GM19240 (cell line): ENCODE measurements at regions not wholly inside any gene's neighbourhood (a gene's known extent, or its start where the extent isn't known, plus 50 kb on each side); places are given as distances from the start of the nearest gene placed in this dataset.

Source experiments
- DNase-seq: peaks from one replicate; pipeline ENCODE4 v3.0.0; 2011; ENCODE audit warnings: low spot score; ENCODE audit not compliant: insufficient read length

DNA sequence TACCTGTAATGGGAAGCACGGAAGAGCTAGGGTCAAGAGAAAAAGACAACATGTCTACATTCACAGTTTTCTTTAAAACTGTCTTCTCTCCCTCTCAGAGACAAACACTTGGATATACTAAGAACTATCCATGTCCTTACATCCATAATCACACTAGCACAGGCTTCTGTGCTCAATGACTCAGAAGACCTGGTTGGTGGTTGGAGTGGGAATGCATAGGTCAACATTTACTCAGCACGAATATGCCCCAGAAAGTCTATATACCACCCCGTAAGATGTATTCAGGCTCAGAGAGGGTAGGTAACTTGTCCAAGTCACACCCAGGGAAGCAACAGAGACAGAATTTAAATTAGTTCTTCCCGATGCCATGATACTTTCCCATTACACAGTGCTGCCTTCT lies 891.1 kb downstream of the TUSC7 start:
- DNase-seq: no peak

DNA sequence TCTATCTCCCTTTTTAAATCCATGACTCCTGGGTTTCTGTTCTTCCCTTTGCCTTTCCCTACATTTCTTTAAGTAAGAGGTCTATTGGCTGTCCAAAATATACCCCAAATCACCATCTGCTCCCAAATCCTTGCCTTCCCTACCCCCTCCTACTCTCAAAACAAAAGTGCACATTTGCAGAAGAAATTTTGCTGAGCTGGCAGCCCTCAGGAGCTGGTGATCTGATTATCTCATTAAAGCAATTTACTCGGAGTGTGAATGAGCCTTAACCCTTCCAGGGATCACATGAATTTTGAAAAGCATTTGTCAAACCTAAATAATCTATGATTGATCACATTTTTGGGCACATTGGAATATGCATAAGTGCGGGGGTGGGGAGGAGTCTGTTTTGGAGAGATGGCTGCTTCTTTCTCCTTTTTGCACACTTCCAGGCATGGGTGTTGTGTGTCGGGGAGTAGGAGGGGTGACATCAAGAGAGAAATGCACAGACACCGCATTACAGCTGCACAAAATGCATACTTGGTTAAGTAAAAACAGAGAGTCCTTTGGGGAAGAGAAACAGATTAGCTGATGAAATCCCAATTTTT lies 892.6 kb downstream of the TUSC7 start:
- DNase-seq: no peak

DNA sequence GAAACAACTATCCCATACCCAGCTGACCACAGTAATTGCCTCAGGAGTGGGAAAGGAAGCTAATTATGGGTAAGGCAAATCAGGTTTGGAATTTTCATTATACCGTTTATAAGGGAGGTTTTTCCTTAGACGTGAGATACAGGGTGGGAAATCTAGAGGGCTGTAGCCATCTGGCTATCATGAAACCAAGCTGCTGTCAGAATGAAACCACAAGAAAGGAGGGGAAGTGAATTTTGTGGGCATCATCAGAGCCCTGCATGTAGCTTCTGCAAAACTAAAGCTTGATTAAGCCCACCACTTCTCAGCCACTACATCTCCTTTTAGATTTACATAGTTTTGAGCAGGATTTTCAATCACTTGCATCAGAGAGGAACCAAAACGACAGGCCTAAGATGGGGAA lies 893.5 kb downstream of the TUSC7 start:
- no peak for DNase-seq

DNA sequence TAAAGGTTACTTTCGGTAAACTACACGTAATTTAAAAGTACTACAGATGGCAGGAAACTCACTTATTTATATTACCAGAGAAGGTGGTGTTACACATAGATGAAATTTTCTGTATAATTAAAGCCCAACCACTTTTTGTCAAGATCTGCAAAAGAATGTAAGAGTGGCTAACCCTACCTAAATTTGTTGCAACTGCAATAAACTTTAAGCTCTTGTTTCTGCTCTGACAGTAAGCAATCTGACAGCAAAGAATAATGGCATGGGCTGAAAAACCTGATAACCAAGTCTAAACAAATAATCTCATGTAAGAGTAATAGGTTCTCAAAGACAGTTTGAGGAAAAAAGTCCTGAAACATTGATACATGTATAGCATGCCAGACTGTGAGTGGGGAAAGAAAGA lies 897.3 kb downstream of the TUSC7 start:
- DNase-seq: no peak

DNA sequence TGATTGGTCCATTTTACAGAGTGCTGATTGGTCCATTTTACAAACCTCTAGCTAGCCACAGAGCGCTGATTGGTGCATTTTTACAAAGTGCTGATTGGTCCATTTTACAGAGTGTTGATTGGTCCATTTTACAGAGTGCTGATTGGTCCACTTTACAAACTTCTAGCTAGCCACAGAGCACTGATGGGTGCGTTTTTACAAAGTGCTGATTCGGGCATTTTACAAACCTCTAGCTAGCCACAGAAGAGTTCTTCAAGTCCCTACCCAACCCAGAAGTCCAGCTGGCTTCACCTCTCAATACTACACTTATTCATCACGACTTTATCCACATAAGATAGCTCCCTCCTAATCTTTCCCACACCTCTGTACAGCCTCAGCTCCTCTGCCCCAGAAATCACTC lies 899.8 kb downstream of the TUSC7 start:
- DNase-seq: no peak

DNA sequence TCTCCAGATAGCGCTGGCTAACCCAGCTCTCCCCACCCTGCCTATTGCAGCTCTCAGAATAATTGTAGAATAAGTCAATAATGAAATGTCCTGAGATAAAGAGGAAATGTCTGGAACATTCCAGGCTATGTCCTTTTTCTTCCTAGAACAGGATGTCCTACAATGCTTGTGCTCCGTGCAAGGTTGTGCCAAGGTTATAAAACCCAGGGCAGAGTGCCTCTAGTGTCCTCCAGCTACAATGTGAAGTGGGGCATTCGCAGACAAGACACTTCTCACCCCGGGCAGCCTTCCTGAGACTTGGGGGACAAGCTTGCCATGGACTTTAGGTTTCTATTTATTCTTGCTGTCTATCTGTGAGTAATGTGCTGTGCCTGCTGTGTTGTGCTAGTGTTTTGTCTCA lies 900.6 kb downstream of the TUSC7 start:
- DNase-seq: no peak

DNA sequence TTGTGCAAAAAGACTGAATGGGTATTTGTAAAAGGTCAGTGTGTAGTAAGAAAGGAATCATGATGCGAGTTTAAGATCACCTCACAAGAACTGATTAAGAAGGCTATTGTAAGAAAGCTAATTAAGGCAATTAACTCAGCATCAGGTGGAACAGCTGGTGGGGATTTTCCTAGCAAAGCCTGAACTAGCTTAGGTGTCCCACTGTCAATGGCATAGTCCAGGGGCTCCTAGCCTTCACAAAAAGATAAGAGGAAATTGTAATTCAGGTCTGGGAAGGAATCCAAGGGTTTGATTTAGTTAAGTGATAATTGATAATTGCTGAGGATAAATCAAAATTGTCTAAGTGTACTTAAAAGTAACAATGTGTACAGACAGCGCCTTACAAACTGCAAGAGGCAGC lies 901.6 kb downstream of the TUSC7 start:
- no peak for DNase-seq

DNA sequence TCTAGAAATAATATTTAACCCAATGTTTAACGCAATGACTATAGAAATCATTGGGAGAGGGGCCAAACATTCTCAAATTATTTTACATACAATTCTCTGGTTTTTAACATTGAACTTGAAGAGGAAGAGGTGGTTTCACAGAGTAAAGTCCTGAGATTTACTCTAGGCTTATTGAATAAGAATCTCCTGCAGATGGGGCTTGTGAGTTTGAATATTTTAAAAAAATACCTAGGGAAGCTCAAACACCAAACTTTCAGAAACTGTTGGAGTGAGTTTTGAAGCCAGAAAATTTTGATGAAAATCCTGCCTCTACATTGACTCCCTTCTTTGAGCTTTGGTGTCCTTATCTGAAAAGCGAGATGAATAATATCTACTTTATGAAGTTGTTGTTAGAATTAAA lies 906.6 kb downstream of the TUSC7 start:
- DNase-seq: no peak

DNA sequence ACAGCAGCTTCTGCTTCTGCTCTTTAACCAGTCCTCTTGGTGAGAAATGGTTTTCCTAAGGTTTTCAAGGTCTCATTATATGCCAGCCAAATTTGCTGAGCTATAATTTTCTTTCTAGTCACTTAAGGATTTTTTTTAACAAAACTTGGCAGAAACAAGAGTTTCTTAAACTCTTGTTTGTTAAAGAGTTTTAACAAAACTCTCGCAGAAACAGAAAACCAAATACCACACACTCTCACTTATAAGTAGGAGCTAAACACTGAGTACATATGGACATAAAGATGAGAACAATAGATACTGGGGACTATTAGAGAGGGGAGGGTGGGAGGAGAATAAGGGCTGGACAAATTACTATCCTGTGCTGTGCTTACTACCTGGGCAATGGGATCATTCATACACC lies 908.3 kb downstream of the TUSC7 start:
- no peak for DNase-seq

DNA sequence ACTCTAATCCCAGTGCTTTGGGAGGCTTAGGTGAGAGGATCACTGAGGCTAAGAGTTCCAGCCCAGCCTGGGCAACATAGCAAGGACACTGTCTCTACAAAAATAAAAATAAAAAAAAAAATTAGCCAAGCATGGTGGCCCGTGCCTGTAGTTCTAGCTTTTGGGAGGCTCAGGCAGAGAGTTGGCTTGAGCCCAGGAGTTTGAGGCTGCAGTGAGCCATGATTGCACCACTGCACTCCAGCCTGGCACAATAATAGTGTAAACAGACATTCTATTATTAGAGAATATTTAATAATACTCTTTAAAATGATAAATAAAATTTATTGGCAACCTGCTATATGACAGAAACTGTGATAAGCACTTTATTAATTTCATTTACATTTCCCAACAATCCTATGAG lies 908.9 kb downstream of the TUSC7 start:
- DNase-seq: no peak

DNA sequence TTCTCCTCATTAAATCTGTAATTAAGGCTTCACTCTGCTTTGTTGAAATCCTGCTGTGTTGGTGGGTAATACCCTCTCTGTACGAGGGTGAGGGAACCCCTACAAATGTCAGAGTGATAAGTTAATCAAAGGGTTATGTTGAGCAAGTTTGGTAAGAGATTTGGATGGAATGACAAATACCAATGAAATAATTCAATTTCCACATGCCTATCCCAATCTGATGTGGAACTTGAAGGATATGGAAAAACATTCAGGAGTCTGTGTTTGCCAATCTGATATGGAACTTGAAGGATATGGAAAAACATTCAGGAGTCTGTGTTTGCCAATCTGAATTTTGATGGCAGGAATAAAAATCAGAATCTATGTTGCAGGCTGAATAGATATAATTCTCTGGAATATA lies 910.2 kb downstream of the TUSC7 start:
- DNase-seq: no peak

DNA sequence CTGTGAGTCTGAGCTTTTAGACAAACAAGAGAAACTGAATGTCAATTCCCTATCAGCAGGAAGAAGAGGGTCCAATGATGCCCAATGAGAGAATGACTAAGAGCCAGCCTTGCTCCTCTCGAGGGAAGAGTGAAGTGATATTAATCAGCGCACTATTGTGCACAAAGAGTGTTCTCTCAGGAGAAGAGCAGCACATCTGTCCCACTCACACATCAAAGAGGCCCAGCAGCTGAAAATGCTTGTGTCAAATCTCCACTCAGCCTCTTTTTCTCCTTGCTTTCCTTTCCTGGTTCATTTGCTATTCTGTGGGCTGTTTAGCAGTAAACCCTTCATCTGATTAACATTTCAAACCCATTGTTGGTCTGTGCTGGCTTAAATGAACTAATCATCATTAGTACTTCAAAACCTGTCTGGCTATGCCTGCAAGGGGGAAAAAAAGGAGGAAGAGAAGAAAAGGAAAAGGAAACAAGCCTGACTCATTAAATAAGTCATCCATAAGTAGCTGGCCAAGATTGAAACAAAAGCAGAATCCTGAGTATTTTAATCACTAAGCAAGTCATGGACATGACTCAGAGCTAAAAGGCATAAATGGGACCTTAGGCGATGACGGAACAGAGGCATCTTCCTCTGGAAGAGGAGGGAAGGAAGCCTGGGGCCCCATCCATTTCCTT lies 912.7 kb downstream of the TUSC7 start:
- no peak for DNase-seq

DNA sequence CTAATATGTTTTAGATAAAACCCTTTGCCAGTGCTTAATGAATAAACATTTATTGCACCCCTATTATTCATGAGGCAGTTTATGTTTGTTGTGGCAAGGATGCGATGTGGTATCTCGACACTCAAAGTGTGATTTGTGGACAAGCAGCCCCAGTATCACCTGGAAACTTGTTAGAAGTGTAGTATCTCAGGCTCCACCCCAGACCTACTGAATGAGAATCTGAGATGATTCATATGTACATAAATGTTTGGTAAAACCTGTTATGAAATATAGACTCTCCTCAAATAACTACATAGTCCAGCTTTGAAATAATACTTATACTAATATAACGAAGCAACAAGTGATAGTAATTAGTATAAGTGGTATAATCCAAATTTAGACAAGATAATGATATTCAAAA lies 914.8 kb downstream of the TUSC7 start:
- DNase-seq: no peak

DNA sequence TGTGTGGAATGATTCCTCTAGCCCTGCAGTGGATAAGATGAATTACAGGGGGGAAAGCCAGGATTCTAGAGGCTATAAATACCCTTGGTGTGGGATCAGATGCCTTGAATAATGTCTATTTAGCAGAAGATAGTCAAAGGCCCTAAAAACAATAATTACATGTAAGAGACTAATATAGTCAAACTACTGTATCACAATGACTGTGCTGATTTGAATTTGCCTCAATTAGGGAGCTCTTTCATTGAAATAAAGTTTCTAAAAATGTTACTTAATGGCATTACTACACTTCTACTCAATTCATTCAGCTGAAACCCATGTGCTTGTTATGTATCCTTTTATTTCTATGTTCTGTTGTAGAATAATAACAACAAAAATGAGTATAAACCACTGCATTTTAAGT lies 915.6 kb downstream of the TUSC7 start:
- DNase-seq: no peak

DNA sequence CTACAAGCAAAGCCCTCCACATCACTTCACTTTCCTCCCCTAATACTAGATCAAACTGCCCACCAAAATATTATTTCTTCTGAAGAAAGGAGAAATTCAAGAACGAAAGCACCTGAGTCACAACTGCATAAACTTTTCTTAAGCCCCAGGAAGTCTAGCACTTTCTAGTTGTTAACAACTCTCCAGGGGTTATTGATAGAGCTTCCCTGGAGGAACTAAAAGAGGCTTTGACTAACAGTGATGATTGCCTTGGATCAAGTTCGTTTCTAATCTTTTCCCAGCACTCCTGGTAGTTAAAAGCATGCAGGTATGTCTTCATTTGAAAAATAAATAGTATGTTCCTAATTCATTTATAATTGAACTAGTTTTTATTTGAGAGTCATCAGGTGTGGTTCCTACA lies 917.0 kb downstream of the TUSC7 start:
- DNase-seq: no peak

DNA sequence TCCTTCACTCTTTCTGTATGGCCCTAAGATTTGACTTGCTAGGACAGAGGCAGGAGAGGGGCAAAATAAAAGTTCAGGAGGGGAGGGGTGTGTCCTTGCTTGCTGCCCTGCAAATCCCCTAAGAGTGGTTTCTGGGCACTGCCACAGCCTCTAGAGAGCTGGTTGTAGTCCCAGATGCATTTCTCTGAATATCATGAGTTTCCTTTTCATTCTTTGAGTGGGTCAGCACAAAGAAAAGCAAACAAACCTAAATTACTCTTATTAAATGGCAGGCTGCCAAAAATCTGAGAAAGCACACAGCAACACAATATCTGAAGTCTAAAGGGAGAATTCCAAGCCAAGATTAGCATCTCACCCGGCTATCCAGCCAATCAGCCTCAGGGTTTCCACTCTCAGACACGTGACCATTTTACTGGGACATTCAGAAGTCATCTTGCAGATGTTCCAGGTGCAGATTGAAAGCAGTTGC lies 919.3 kb downstream of the TUSC7 start:
- no peak for DNase-seq

DNA sequence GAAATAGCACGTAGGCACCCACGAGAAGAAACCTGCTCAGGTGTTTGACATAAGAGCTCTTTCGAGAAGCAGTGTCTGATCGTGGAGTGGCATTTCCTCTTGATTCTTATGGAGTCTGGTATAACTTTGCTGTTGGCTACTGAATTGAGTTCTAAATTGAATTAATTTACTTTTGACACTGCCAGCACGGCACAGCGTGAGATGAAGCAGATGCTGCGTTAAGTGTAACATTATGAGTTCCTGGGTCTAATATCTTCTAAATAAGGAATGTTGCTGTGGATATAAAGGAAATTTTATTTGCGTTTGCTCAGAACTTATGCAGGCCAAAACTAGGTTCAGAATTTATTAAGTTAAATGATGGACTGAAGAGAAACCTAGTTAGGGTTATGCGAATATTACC lies 919.9 kb downstream of the TUSC7 start:
- DNase-seq: no peak

DNA sequence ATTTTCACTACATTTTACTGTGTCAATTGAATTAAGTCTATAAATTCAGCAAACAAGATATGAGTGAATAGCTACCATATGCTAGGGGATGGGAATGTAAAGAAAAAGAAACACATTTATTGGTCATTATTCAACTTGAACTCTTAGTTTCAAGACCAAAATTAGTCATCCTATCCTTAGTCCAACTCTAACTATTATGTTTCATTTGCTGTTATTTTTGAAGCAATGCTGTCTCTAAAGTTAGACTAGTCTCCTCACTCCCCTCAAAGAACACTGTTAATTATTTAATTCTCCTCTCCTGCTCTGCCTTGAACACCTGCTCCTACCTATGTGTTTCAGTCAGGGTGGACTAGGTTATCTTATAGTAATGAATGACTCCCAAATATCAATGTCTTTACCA lies 920.9 kb downstream of the TUSC7 start:
- DNase-seq: no peak

DNA sequence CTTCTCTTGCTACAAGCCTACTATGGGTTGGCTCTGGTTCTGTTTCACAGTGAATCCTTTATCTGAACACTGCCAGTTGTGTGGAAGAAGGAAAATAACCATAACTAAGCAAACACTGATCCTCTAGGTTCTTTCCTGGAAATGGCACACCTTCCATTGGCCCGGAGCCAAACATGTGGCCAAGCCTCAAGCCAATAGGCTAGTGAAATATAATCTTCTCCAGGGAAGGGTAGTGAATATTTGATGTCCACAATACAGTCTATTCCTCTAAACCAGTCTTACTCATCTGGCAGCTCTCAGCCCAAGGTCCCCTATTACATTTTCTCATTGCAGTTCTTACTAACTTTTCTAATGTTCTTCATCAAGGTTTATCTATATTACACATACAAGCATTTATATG lies 921.3 kb downstream of the TUSC7 start:
- no peak for DNase-seq

DNA sequence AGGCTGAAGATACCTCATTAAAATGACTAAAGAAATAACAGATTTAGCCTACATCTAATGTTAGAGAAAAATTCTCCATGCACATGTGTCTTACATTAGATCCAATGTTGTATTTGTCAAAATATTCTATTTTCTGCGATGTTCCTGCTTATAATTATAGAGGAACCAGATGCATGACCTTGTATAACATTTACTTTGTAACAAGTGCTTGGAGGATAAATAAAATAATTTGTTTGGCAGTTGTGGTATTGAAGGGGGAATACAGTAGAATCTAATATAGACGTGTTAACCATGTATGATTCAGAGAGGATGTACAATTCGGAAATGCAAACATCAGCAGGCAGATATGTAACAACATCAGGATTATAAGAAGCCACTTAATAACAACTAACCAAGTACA lies 922.2 kb downstream of the TUSC7 start:
- no peak for DNase-seq

DNA sequence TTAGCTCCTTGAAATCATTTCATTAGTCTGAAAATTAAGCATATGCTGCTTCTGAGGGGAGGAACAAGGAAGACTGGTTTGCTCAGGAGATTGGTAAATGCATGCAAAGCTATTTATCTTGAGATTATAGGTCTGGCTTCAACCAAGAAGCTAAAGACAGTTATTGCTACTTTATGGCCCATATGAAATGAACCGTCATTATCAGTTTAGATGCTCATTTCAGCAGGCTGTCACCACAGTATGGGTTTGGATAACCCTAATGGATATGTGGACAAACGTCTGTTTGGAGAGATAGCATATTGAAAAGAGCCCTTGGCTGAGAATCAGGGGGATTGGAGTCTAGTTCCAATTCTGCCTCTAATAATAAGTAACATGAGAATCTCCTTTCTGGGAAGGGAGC lies 922.6 kb downstream of the TUSC7 start:
- no peak for DNase-seq

DNA sequence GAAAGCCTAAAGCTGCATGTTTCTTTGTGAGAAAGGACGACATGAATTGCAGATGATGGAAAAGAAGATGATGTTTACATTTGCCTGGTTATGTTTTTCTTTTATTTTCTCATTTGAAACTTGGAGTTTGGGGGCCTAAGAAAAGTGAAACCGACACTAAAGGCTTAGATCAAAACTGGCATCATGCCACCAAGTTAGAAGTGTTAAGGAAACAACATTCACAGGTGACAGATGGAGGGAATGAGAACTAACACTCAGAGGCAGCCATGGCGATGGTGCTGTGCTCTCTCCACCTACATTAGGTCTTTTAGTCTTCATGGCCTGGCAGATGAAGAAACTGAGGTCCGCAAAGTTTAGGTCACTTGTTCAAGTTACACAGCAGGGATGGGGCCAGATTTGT lies 923.6 kb downstream of the TUSC7 start:
- DNase-seq: no peak

DNA sequence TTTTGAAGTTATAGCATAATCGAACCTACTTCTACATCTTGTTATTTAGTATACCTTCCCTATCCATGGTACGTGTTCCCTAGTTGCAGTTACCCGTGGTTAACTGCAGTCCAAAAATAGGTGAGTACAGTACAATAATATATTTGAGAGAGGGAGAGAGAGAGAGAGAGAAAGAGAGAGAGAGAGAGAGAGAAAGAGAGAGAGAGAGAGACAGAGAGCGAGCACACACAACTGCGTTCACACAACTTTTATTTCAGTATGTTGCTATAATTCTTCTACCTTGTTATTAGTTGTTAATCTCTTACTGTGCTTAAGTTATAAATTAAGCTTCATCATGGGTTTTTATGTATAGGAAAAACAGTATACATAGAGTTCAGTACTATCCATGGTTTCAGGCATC lies 928.1 kb downstream of the TUSC7 start:
- no peak for DNase-seq

DNA sequence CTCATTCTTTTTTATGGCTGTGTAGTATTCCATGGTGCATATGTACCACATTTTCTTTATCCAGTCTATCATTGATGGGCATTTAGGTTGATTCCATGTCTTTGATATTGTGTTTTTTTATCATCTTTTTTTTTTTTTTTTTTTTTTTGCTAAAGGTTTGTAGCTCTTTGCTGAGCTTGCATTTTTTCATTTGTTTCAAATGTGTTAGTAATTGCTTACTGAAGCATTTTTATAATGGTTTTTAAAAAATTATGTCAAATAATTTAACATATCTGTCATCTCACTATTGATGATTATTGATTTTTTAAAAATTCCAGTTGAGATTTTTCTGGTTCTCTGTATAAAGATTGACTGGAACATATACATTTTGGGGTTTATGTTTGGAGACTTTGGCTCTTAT lies 934.6 kb downstream of the TUSC7 start:
- DNase-seq: no peak
